22Rv1 (cell line): ENCODE measurements at regions not wholly inside any gene's neighbourhood (a gene's known extent, or its start where the extent isn't known, plus 50 kb on each side); places are given as distances from the start of the nearest gene placed in this dataset.

Experiments used
- H3K27ac ChIP-seq: fragments of 450-650 bp; 2 replicates; pipeline ENCODE4 v1.5.1; 2017
- CTCF ChIP-seq: fragments of 450-650 bp; IDR thresholded peaks from 2 replicates; pipeline ENCODE4 v1.5.1; 2017; ENCODE audit warnings: mild to moderate bottlenecking
- ZFX ChIP-seq: fragments of 450-650 bp; IDR thresholded peaks from 2 replicates; pipeline ENCODE4 v1.6.1; 2017; ENCODE audit warnings: antibody characterized with exemption, borderline replicate concordance

GRCh38 chr10:33067917-33068316 lies 109.9 kb upstream of the ITGB1 start:
- TF ChIP-seq CTCF (no peak), ZFX (no peak)
- H3K27ac ChIP-seq: no peak overlapping the region

GRCh38 chr10:33067481-33067880 lies 109.5 kb upstream of the ITGB1 start:
- H3K27ac ChIP-seq: no peak overlapping the region
- TF ChIP-seq CTCF (no peak), ZFX (no peak)

GRCh38 chr10:33066558-33067236 lies 108.7 kb upstream of the ITGB1 start:
- no peak overlapping the region for H3K27ac ChIP-seq
- no peak for TF ChIP-seq CTCF

GRCh38 chr10:33065111-33065510 lies 107.1 kb upstream of the ITGB1 start:
- TF ChIP-seq CTCF (no peak), ZFX (no peak)
- H3K27ac ChIP-seq: no peak overlapping the region

GRCh38 chr10:33064706-33065105 lies 106.7 kb upstream of the ITGB1 start:
- no peak for TF ChIP-seq CTCF
- no peak for TF ChIP-seq ZFX

GRCh38 chr10:33057620-33058019 lies 99.6 kb upstream of the ITGB1 start:
- no peak overlapping the region for H3K27ac ChIP-seq
- TF ChIP-seq CTCF (no peak), ZFX (no peak)

More at GRCh38 chr10:33064706-33065105, 106.7 kb upstream of the ITGB1 start:
- H3K27ac ChIP-seq: no peak overlapping the region

- TF ChIP-seq ZFX: no peak
- no peak for TF ChIP-seq CTCF
- no peak overlapping the region for H3K27ac ChIP-seq
Measured at GRCh38 chr10:33056828-33057596, 99.0 kb upstream of the ITGB1 start.
